IMR-90 (cell line): ENCODE measurements at regions not wholly inside any gene's neighbourhood (a gene's known extent, or its start where the extent isn't known, plus 50 kb on each side); places are given as distances from the start of the nearest gene placed in this dataset.

ENCODE experiments used
- ATAC-seq: fragments of 200-7000 bp; cut with Tn5 transposase; 2 replicates; pipeline ENCODE4 v1.9.1; 2020; ENCODE audit warnings: low read depth, mild to moderate bottlenecking, moderate library complexity
- BruUV-seq: library from RNA; stranded (reverse); fragments of 400-500 nt; replicated peaks from 2 replicates; lab custom pipeline; 2021; lab: Mats Ljungman, UMichigan
- CTCF ChIA-PET: fragments of 300-600 bp; formaldehyde crosslinking; extraction: SDS; loops from one replicate; lab custom pipeline; 2021; ENCODE audit warnings: antibody characterized with exemption; lab: Yijun Ruan, JAX
- POLR2A ChIA-PET: fragments of 300-600 bp; sonication (Branson Sonifier 250); formaldehyde crosslinking; loops from one replicate; lab custom pipeline; 2022; ENCODE audit warnings: antibody characterized with exemption; ENCODE audit not compliant: unreplicated experiment; lab: Charles Lee
- DNase-seq: peaks from one replicate; pipeline ENCODE4 v3.0.0; 2013
- H2AFZ ChIP-seq: replicated peaks from 2 replicates; pipeline ENCODE3; 2013; ENCODE audit warnings: low read length, mild to moderate bottlenecking; ENCODE audit not compliant: poor library complexity
- H2AK5ac ChIP-seq: 2 replicates; pipeline ENCODE4 v1.6.1; 2013; ENCODE audit warnings: low read depth, low read length, inconsistent platforms
- H2AK9ac ChIP-seq: replicated peaks from 2 replicates; pipeline ENCODE3; 2013; ENCODE audit warnings: mild to moderate bottlenecking, low read depth, low read length, moderate library complexity; ENCODE audit not compliant: poor library complexity
- H2BK120ac ChIP-seq: 2 replicates; pipeline ENCODE4 v1.6.1; 2013; ENCODE audit warnings: low read depth, low read length, inconsistent platforms
- H2BK15ac ChIP-seq: 3 replicates; pipeline ENCODE4 v1.6.1; 2013; ENCODE audit warnings: low read depth, low read length, inconsistent platforms
- H2BK20ac ChIP-seq: 2 replicates; pipeline ENCODE4 v1.6.1; 2013; ENCODE audit warnings: low read depth, mild to moderate bottlenecking, inconsistent platforms, low read length, moderate library complexity
- H2BK5ac ChIP-seq: 2 replicates; pipeline ENCODE4 v1.6.1; 2013; ENCODE audit warnings: mild to moderate bottlenecking, low read depth, low read length, inconsistent platforms; ENCODE audit not compliant: poor library complexity, severe bottlenecking
- H3K14ac ChIP-seq: replicated peaks from 2 replicates; pipeline ENCODE4 v1.6.1; 2013; ENCODE audit warnings: low read depth, low read length, inconsistent platforms
- H3K18ac ChIP-seq: 2 replicates; pipeline ENCODE4 v1.6.1; 2013; ENCODE audit warnings: low read depth, low read length, control low read depth
- H3K23ac ChIP-seq: 2 replicates; pipeline ENCODE4 v1.6.1; 2013; ENCODE audit warnings: low read depth, low read length, inconsistent platforms
- H3K27ac ChIP-seq: 2 replicates; pipeline ENCODE4 v1.5.1; 2013; ENCODE audit warnings: mild to moderate bottlenecking, control low read depth, low read length; ENCODE audit not compliant: insufficient read depth
- H3K27me3 ChIP-seq: 2 replicates; pipeline ENCODE4 v1.6.1; 2013; ENCODE audit warnings: low read length; ENCODE audit not compliant: control insufficient read depth, insufficient read depth
- H3K36me3 ChIP-seq: 2 replicates; pipeline ENCODE4 v1.6.1; 2013; ENCODE audit warnings: low read length, mixed read lengths; ENCODE audit not compliant: control insufficient read depth, insufficient read depth
- H3K4ac ChIP-seq: 2 replicates; pipeline ENCODE4 v1.6.1; 2013; ENCODE audit warnings: low read depth, low read length, inconsistent platforms
- H3K4me1 ChIP-seq: 2 replicates; pipeline ENCODE4 v1.6.1; 2013; ENCODE audit warnings: low read length, mixed read lengths; ENCODE audit not compliant: control insufficient read depth, insufficient read depth
- H3K4me2 ChIP-seq: 2 replicates; pipeline ENCODE4 v1.6.1; 2013; ENCODE audit warnings: low read depth, mild to moderate bottlenecking, control low read depth, low read length, moderate library complexity
- H3K4me3 ChIP-seq: 2 replicates; pipeline ENCODE4 v1.5.1; 2013; ENCODE audit warnings: low read depth, mild to moderate bottlenecking, control low read depth, low read length, moderate library complexity; ENCODE audit not compliant: insufficient read depth
- H3K56ac ChIP-seq: 2 replicates; pipeline ENCODE4 v1.6.1; 2013; ENCODE audit warnings: low read length, inconsistent platforms; ENCODE audit not compliant: insufficient read depth; ENCODE audit errors: extremely low read depth
- H3K79me1 ChIP-seq, 2 experiments: 2 replicates each; pipeline ENCODE4 v1.6.1; 2013; ENCODE audit warnings: low read length in 2 of 2, inconsistent platforms in 1 of 2, low read depth in 1 of 2
- H3K9ac ChIP-seq: 2 replicates; pipeline ENCODE4 v1.6.1; 2013; ENCODE audit warnings: low read depth, low read length, control low read depth
- H3K9me1 ChIP-seq: 2 replicates; pipeline ENCODE4 v1.6.1; 2013; ENCODE audit warnings: low read length, inconsistent platforms; ENCODE audit not compliant: insufficient read depth
- H3K9me3 ChIP-seq: 2 replicates; pipeline ENCODE4 v1.6.1; 2013; ENCODE audit warnings: low read length; ENCODE audit not compliant: control insufficient read depth, insufficient read depth
- H4K20me1 ChIP-seq: 2 replicates; pipeline ENCODE4 v1.6.1; 2013; ENCODE audit warnings: low read length, inconsistent platforms; ENCODE audit not compliant: insufficient read depth
- H4K5ac ChIP-seq: 2 replicates; pipeline ENCODE4 v1.6.1; 2013; ENCODE audit warnings: mild to moderate bottlenecking, low read depth, low read length, control low read depth
- H4K8ac ChIP-seq, 2 experiments: 2 replicates each; pipeline ENCODE4 v1.6.1; 2013; ENCODE audit warnings: low read depth in 2 of 2, low read length in 2 of 2, control low read depth in 1 of 2, inconsistent platforms in 1 of 2
- H4K91ac ChIP-seq: 2 replicates; pipeline ENCODE4 v1.6.1; 2013; ENCODE audit warnings: low read depth, low read length, inconsistent platforms; ENCODE audit not compliant: insufficient read depth
- CEBPB ChIP-seq: IDR thresholded peaks from 2 replicates; pipeline ENCODE4 v1.6.1; 2012; ENCODE audit warnings: low read depth, low read length, improper control_type of control experiment
- RAD21 ChIP-seq: IDR thresholded peaks from 2 replicates; pipeline ENCODE4 v1.6.1; 2012; ENCODE audit warnings: low read length, improper control_type of control experiment
- RFX5 ChIP-seq: IDR thresholded peaks from 2 replicates; pipeline ENCODE4 v1.8.0; 2012; ENCODE audit warnings: low read depth, mild to moderate bottlenecking, low read length, moderate library complexity
- SMC3 ChIP-seq: fragments of 150-350 bp; IDR thresholded peaks from 2 replicates; pipeline ENCODE4 v1.6.1; 2016; ENCODE audit warnings: low read depth, mild to moderate bottlenecking, antibody characterized with exemption, low read length, moderate library complexity
- WGBS, 2 experiments: methylation state at CpG; one replicate each; pipeline versions ENCODE4 v1.1.5 to v1.1.7; 2013; ENCODE audit warnings: missing lambda C conversion rate in 2 of 2; ENCODE audit not compliant: insufficient read length in 1 of 2; ENCODE audit errors: extremely low coverage in 2 of 2; 5-methylcytosine and 5-hydroxymethylcytosine counted together
- dilution Hi-C: fragments of 300-500 bp; cut with HindIII; formaldehyde crosslinking; loops from one replicate; pipeline ENCODE4 v1.14.3; 2018; ENCODE audit warnings: low sequenced_read_pairs; ENCODE audit not compliant: unreplicated experiment
- in situ Hi-C: fragments of 300-500 bp; cut with MboI; formaldehyde crosslinking; loops from 3 replicates; pipeline ENCODE4 v1.14.3; 2019; ENCODE audit warnings: low sequenced_read_pairs, inconsistent platforms, mixed read lengths
- intact Hi-C: fragments of 100-400 bp; cut with micrococcal nuclease; formaldehyde crosslinking; loops from 2 replicates; pipeline ENCODE4 v1.10.0; 2022
- TF ChIP-seq, protein P1 (sequence below): fragments of 150-350 bp; IDR thresholded peaks from 2 replicates; pipeline ENCODE4 v1.6.1; 2016; ENCODE audit warnings: low read depth, mild to moderate bottlenecking, low read length, moderate library complexity, borderline replicate concordance

DNA sequence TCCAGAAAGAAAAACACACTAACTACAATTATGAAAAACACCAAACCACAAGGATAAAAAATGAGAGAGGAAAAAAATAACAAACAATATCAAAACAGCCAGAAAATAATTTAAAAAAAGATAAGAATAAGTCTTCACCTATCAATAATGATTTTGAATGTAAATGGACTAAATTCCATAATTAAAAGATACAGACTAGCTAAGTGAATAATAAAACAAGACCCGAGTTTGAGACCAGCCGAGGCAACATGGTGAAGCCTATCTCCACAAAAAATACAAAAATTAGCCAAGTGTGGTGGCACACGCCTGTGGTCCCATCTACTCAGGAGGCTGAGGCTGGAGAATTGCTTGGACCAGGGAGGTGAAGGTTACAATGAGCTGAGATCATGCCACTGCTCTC is 131.1 kb downstream of the MTERF1 start:
- ATAC-seq: no peak
- Histone ChIP-seq H4K20me1 (no peaks in the 10 kb centered on the region), H3K9me1 (no peaks in the 10 kb centered on the region), H2AK9ac (no peak overlapping the region), H2BK15ac (no peak overlapping the region), H2AFZ (no peak overlapping the region), H2BK5ac (no peak overlapping the region), H3K9ac (no peak overlapping the region), H3K27ac (no peak overlapping the region), H2AK5ac (no peak overlapping the region), H3K23ac (no peak overlapping the region), H3K4me1 (no peaks in the 10 kb centered on the region), H3K27me3 (no peaks in the 10 kb centered on the region; the same call in 1 of the 2 replicates), H4K91ac (no peak overlapping the region), H2BK20ac (no peak overlapping the region), H3K79me1 (no peaks in the 10 kb centered on the region), H3K4me3 (no peak overlapping the region), H3K4me2 (no peak overlapping the region), H3K36me3 (no peaks in the 10 kb centered on the region), H3K9me3 (no peaks in the 10 kb centered on the region), H4K8ac (no peak overlapping the region), H4K5ac (no peak overlapping the region), H3K4ac (no peak overlapping the region), H3K18ac (no peak overlapping the region), H3K14ac (no peak overlapping the region), H2BK120ac (no peak overlapping the region), H3K56ac (no peak overlapping the region)
- dilution Hi-C loops (no loop called here), intact Hi-C loops (no loop called here), in situ Hi-C loops (no loop called here)
- CTCF ChIA-PET: interaction anchor here (0.7 kb wide), 1 partner anchor 213 kb away, joined by 3 read pairs; no protein-coding TSS in a partner anchor
- POLR2A ChIA-PET: no interaction called here
- WGBS, 2 experiments: no CpG with 5 or more reads among the region's 3 CpGs
- TF ChIP-seq RAD21 (no peak), RFX5 (no peak), SMC3 (no peak), CEBPB (no peak)
- TF ChIP-seq, protein P1, sequence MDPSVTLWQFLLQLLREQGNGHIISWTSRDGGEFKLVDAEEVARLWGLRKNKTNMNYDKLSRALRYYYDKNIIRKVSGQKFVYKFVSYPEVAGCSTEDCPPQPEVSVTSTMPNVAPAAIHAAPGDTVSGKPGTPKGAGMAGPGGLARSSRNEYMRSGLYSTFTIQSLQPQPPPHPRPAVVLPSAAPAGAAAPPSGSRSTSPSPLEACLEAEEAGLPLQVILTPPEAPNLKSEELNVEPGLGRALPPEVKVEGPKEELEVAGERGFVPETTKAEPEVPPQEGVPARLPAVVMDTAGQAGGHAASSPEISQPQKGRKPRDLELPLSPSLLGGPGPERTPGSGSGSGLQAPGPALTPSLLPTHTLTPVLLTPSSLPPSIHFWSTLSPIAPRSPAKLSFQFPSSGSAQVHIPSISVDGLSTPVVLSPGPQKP: no peak
- BruUV-seq: no TSS peak
- no peak for DNase-seq
